ENCODE measurements at regions not wholly inside any gene's neighbourhood (a gene's known extent, or its start where the extent isn't known, plus 50 kb on each side); places are given as distances from the start of the nearest gene placed in this dataset.

DNA sequence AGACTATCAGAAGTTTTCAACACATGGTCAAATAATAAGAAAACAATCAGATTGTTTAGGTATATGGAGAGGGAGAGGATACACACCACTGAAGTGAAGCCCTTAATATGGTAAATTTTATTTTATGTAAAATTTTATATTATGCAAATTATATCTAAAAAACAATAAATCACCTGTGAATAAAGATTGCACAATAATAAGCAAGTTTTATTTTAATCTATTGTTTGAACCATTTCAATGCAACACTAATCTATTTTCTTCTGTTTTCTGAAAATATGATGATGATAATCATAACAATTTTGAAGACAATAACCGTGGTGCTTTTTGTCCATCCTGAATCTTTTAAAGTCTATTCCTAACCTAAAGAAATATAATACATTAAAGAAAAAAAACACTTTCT is 1473.5 kb upstream of the TENM4 start:
- no peak for DNase-seq (ENCODE audit: extremely low read depth, low read depth)
- TF ChIP-seq, protein P1, sequence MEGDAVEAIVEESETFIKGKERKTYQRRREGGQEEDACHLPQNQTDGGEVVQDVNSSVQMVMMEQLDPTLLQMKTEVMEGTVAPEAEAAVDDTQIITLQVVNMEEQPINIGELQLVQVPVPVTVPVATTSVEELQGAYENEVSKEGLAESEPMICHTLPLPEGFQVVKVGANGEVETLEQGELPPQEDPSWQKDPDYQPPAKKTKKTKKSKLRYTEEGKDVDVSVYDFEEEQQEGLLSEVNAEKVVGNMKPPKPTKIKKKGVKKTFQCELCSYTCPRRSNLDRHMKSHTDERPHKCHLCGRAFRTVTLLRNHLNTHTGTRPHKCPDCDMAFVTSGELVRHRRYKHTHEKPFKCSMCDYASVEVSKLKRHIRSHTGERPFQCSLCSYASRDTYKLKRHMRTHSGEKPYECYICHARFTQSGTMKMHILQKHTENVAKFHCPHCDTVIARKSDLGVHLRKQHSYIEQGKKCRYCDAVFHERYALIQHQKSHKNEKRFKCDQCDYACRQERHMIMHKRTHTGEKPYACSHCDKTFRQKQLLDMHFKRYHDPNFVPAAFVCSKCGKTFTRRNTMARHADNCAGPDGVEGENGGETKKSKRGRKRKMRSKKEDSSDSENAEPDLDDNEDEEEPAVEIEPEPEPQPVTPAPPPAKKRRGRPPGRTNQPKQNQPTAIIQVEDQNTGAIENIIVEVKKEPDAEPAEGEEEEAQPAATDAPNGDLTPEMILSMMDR (IDR thresholded peaks at IDR 0.05; ENCODE audit: low read depth, low read length) = no peak

DNA sequence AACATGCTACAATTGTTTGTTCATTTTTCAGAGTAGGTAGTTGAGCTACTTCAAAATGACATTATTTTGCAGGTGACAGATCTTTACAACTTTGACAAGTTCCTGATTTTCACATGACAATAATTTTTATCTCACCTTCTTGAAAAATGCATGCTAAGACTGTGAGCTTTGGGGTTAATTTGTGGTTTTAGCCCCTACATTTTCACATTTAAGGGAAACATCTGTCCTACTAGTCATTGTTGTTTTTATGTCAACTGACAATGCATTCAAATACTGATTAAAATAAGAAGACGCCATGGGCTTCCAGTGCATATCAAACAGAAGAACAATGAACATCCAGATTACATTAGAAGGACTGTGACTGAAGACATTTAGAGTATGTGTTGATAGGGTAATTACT is 1470.8 kb upstream of the TENM4 start:
- DNase-seq (ENCODE audit: extremely low read depth, low read depth) = no peak
- TF ChIP-seq, protein P1 (IDR thresholded peaks at IDR 0.05; ENCODE audit: low read depth, low read length) = no peak

DNA sequence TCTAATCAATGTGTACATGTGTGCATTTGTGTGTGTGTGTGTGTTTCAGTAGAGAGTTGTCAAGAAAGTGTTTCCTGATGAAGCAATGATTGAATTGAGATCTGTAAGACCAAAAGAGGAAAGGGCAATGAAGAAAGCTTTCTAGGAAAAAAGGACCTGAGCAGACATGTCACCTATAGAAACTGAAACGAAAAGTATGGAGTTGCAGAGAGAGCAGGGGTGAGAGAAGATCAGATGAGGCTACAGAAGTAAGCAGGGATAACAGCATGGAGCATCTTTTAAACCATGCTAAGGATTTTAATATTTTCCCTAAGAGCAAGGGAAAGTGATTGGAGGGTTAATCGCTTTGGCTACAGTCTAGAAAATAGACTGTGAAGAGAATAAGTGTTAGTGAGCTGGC is 1459.4 kb upstream of the TENM4 start:
- TF ChIP-seq, protein P1 (IDR thresholded peaks at IDR 0.05; ENCODE audit: low read depth, low read length) = no peak
- DNase-seq (ENCODE audit: extremely low read depth, low read depth) = no peak

DNA sequence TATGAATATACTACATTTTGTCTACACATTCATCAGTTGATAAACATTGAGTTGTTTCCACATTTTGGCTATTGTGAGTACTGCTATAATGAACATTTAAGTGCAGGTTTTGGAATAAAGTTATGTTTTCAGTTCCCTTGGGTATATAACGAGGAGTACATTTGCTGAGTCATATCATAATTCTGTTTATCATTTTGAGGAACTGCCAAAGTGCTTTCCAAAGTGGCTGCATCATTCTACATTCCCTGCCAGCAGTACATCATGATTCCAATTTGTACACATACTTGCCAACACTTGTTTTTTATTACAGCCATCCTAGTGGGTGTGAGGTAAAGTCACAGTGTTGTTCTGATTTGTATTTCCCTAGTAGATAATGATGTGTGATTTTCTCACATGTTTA is 1458.6 kb upstream of the TENM4 start:
- TF ChIP-seq, protein P1 (IDR thresholded peaks at IDR 0.05; ENCODE audit: low read depth, low read length) = no peak
- DNase-seq (ENCODE audit: extremely low read depth, low read depth) = no peak

DNA sequence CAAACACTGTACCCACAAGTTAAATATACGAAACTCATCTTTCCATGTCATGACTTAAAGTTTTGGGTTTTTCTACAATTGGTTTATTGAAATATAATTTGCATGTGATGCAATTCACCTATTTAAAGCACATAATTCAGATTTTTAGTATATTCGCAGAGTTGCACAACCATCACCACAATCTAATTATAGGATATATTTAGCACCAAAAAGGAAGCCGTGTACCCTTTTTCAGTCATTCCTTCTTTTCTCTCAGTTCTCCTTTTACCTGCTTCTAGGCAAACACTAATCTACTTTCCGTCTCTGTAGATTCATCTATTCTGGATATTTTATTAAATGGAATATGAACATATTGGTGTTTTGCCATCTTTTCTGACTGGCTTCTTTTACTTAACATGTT is 1458.1 kb upstream of the TENM4 start:
- TF ChIP-seq, protein P1 (IDR thresholded peaks at IDR 0.05; ENCODE audit: low read depth, low read length) = no peak
- no peak for DNase-seq (ENCODE audit: extremely low read depth, low read depth)

DNA sequence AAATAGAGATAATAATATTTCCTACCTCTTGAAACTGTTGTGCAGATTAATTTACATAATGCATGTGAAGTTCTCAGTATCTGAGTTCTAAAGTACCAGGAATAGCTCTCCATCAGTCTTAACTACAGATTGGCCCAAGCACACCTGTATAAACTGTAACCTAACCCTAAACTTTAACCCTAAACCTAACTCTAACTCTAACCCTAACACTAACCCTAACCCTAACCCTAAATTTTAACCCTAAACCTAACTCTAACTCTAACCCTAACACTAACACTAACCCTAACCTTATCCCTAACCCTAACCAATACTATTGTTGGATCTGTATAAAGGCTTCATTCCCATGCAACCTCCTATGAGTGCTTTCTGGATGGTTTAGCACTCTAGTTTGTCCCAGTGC is 1445.9 kb upstream of the TENM4 start:
- TF ChIP-seq, protein P1 (IDR thresholded peaks at IDR 0.05; ENCODE audit: low read depth, low read length) = no peak
- DNase-seq (ENCODE audit: extremely low read depth, low read depth) = no peak

DNA sequence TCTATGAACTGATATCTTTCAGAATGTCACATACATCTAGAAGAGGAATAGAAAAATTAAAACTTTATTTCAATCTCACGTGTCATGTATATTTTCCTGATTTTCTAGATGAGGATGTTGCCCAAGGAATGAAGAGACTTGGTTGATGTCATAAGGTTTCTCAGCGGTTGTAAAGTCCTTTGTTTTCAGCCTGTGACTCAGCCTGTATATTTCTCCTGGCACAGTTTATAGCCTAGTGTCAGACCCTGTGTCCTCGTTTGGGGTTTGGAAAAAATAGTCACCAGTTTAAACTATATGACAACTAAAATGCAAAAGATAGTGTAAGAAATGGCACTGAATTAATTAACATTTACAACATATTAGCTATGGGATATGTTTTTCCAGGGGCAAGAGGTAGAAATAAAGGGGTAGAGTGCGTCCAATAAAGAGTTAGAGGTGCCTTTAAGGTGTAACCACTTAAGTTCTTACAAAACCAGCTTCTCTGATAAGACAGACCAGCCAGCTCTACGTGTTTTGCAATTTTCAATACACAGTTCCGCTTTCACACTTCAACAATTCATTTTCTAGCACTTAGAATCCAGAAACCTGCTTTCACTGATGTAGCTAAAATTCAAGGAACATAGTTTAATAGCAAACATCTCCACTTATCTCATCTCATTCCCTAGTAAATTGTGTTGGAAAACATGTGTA is 1432.6 kb upstream of the TENM4 start:
- TF ChIP-seq, protein P1 (IDR thresholded peaks at IDR 0.05; ENCODE audit: low read depth, low read length) = no peak
- DNase-seq (ENCODE audit: extremely low read depth, low read depth) = no peak

Measured in AG09319 (cell line).